ENCODE measurements at regions not wholly inside any gene's neighbourhood (a gene's known extent, or its start where the extent isn't known, plus 50 kb on each side); places are given as distances from the start of the nearest gene placed in this dataset.

GRCh38 chr2:128940378-128940777 lies 621.7 kb upstream of the HS6ST1 start:
- H3K4me3 ChIP-seq (ENCODE audit: low read depth, low read length), result no peak overlapping the region
- in situ Hi-C loops (cut with HindIII; ENCODE audit: low pct_ligation_motif_present, low sequenced_read_pairs), result no loop called here
- TF ChIP-seq CTCF (IDR thresholded peaks at IDR 0.05; ENCODE audit: low read depth, low read length, missing control alignments), result no peak
- H3K36me3 ChIP-seq (replicated peaks), result no peaks in the 10 kb centered on the region
- H3K27me3 ChIP-seq (replicated peaks), result no peaks in the 10 kb centered on the region
- H3K27ac ChIP-seq, result no peak overlapping the region
- DNase-seq, result no peak

GRCh38 chr2:128941751-128942150 lies 623.1 kb upstream of the HS6ST1 start:
- in situ Hi-C loops (cut with HindIII; ENCODE audit: low pct_ligation_motif_present, low sequenced_read_pairs), result no loop called here
- no peak for TF ChIP-seq CTCF (IDR thresholded peaks at IDR 0.05; ENCODE audit: low read depth, low read length, missing control alignments)
- Histone ChIP-seq H3K27ac (no peak overlapping the region), H3K4me3 (ENCODE audit: low read depth, low read length) (no peak overlapping the region), H3K36me3 (replicated peaks) (no peaks in the 10 kb centered on the region), H3K27me3 (replicated peaks) (no peaks in the 10 kb centered on the region)
- no peak for DNase-seq

DNA sequence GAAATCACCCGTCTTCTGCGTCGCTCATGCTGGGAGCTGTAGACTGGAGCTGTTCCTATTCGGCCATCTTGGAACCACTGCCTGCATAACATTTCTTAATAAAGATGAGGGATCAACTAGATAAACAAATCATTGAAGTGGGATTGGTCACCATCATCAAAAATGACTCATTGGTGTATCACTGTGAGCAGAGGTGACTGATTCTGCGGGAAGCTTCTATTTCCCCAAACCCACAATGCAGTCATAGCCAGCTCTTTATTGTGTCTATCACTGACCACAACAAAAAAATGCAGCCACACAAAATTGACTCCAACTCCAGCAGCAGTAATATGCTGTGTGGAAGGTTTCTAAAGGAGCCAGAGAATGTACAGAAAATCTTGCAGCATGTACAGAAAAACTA lies 630.7 kb upstream of the HS6ST1 start:
- no peak for DNase-seq

GRCh38 chr2:128950758-128951157 lies 632.1 kb upstream of the HS6ST1 start:
- Histone ChIP-seq H3K36me3 (replicated peaks) (no peaks in the 10 kb centered on the region), H3K27ac (no peak overlapping the region), H3K27me3 (replicated peaks) (no peaks in the 10 kb centered on the region), H3K4me3 (ENCODE audit: low read depth, low read length) (no peak overlapping the region)
- DNase-seq, result no peak
- in situ Hi-C loops (cut with HindIII; ENCODE audit: low pct_ligation_motif_present, low sequenced_read_pairs), result no loop called here
- no peak for TF ChIP-seq CTCF (IDR thresholded peaks at IDR 0.05; ENCODE audit: low read depth, low read length, missing control alignments)

More for the DNA sequence above, 630.7 kb upstream of the HS6ST1 start:
- in situ Hi-C loops (cut with HindIII; ENCODE audit: low pct_ligation_motif_present, low sequenced_read_pairs), result no loop called here
- no peak overlapping the region for H3K27ac ChIP-seq
- H3K27me3 ChIP-seq (replicated peaks), result no peaks in the 10 kb centered on the region
- TF ChIP-seq CTCF (IDR thresholded peaks at IDR 0.05; ENCODE audit: low read depth, low read length, missing control alignments), result no peak
- H3K36me3 ChIP-seq (replicated peaks), result no peaks in the 10 kb centered on the region
- no peak overlapping the region for H3K4me3 ChIP-seq (ENCODE audit: low read depth, low read length)

DNA sequence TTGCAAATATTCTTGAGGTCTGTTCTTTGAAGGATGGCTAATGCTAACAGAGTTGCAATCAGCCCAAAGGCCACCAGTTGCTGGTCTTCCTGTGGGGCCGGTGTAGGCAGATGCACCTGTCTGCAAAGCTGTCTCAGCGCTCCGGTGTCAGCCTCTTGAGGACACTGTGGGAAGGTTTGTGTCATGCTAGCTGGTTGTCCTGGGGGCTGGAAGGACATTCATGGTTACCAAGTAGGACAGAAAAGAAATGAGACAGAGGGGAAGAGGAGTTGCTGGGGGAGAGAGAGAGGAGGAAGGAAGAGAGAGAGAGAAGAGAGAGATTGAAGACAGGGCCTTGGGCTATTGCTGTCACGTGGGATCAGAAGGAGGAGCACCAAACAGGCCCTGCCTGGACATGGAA lies 639.6 kb upstream of the HS6ST1 start:
- H3K36me3 ChIP-seq (replicated peaks), result no peaks in the 10 kb centered on the region
- H3K27me3 ChIP-seq (replicated peaks), result no peaks in the 10 kb centered on the region
- H3K4me3 ChIP-seq (ENCODE audit: low read depth, low read length), result no peak overlapping the region
- no peak overlapping the region for H3K27ac ChIP-seq
- no peak for TF ChIP-seq CTCF (IDR thresholded peaks at IDR 0.05; ENCODE audit: low read depth, low read length, missing control alignments)
- in situ Hi-C loops (cut with HindIII; ENCODE audit: low pct_ligation_motif_present, low sequenced_read_pairs), result no loop called here
- no peak for DNase-seq

DNA sequence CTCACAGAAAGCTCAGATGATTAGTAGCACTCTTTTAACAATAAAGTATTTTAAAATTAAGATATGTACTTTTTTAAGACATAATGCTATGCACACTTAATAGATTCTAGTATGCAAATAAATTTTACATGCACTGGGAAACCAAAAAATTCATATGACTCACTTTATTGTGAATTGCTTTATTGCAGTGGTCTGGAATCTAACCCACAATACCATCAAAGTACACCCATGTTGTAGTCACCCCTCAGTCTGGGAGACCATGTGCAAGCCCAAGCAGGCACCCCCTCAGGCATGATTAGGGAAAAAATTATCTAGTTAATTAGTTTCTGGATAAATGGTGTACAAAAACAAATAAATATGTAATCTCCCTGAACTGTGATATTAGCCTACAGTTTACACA lies 649.0 kb upstream of the HS6ST1 start:
- in situ Hi-C loops (cut with HindIII; ENCODE audit: low pct_ligation_motif_present, low sequenced_read_pairs), result no loop called here
- Histone ChIP-seq H3K36me3 (replicated peaks) (no peaks in the 10 kb centered on the region), H3K4me3 (ENCODE audit: low read depth, low read length) (no peak overlapping the region), H3K27me3 (replicated peaks) (no peaks in the 10 kb centered on the region), H3K27ac (no peak overlapping the region)
- no peak for DNase-seq
- no peak for TF ChIP-seq CTCF (IDR thresholded peaks at IDR 0.05; ENCODE audit: low read depth, low read length, missing control alignments)

All from brain microvascular endothelial cell (primary cell).